ENCODE measurements at regions not wholly inside any gene's neighbourhood (a gene's known extent, or its start where the extent isn't known, plus 50 kb on each side); places are given as distances from the start of the nearest gene placed in this dataset.
"Not testable (repeated sequence)": the region's sequence is repeated elsewhere in the genome, so short reads cannot be mapped to it uniquely, and the experiment has no call there.

- no peak overlapping the region for H3K9ac ChIP-seq (ENCODE audit: low read depth, low read length, poor library complexity, severe bottlenecking)
- TF ChIP-seq, protein P1, sequence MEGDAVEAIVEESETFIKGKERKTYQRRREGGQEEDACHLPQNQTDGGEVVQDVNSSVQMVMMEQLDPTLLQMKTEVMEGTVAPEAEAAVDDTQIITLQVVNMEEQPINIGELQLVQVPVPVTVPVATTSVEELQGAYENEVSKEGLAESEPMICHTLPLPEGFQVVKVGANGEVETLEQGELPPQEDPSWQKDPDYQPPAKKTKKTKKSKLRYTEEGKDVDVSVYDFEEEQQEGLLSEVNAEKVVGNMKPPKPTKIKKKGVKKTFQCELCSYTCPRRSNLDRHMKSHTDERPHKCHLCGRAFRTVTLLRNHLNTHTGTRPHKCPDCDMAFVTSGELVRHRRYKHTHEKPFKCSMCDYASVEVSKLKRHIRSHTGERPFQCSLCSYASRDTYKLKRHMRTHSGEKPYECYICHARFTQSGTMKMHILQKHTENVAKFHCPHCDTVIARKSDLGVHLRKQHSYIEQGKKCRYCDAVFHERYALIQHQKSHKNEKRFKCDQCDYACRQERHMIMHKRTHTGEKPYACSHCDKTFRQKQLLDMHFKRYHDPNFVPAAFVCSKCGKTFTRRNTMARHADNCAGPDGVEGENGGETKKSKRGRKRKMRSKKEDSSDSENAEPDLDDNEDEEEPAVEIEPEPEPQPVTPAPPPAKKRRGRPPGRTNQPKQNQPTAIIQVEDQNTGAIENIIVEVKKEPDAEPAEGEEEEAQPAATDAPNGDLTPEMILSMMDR (conservative IDR thresholded peaks at IDR 0.05; ENCODE audit: low read length): no peak
- no peak for TF ChIP-seq EZH2phosphoT487 (IDR thresholded peaks at IDR 0.05; ENCODE audit: borderline replicate concordance)
- no peak overlapping the region for H3K4me3 ChIP-seq (ENCODE audit: low read length, poor library complexity, severe bottlenecking)
- H3K9me2 ChIP-seq (replicated peaks; ENCODE audit: low read depth, low read length): no peaks in the 10 kb centered on the region
- no peaks in the 10 kb centered on the region for H3F3A ChIP-seq (ENCODE audit: low read depth)
- H2AFZ ChIP-seq (ENCODE audit: low read length): no peak overlapping the region
- H3K9me3 ChIP-seq (ENCODE audit: insufficient read depth, low read depth, low read length): no peaks in the 10 kb centered on the region
- no peaks in the 10 kb centered on the region for H3K79me2 ChIP-seq (ENCODE audit: insufficient read depth, low read length)
- H4K20me1 ChIP-seq (ENCODE audit: insufficient read depth, low read length, poor library complexity, severe bottlenecking): no peaks in the 10 kb centered on the region
- no peaks in the 10 kb centered on the region for H3K27me3 ChIP-seq (ENCODE audit: insufficient read depth, low read length, poor library complexity, severe bottlenecking)
- H3K36me3 ChIP-seq (ENCODE audit: insufficient read depth, low read length): no peaks in the 10 kb centered on the region
- H3K4me2 ChIP-seq (ENCODE audit: low read depth, low read length, poor library complexity, severe bottlenecking): no peak overlapping the region
- H3K4me1 ChIP-seq (ENCODE audit: insufficient read depth, low read length, poor library complexity, severe bottlenecking): no peaks in the 10 kb centered on the region
Measured at GRCh38 chr2:192901446-192901845, 706.7 kb upstream of the TMEFF2 start.

DNA sequence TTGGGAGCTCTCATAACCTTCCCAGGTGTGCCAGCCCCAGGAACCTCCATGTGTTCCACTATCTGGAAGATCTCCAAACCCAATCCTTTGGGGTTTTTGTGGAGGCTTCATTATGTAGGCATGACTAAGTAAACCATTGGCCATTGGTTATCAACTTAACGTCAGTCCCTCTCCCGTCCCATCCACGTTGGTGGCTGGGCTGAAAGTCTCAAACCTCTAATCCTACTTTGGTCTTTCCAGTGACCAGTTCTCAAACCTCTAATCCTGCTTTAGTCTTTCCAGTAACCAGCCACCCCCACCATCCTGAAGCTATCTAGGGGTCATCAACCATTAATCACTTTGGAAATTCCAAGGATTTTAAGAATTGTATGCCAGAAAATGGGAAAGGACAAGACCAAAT is 704.7 kb upstream of the TMEFF2 start:
- H4K20me1 ChIP-seq (ENCODE audit: insufficient read depth, low read length, poor library complexity, severe bottlenecking): no peaks in the 10 kb centered on the region
- TF ChIP-seq, protein P1 (conservative IDR thresholded peaks at IDR 0.05; ENCODE audit: low read length): no peak
- no peak for TF ChIP-seq EZH2phosphoT487 (IDR thresholded peaks at IDR 0.05; ENCODE audit: borderline replicate concordance)
- no peaks in the 10 kb centered on the region for H3K79me2 ChIP-seq (ENCODE audit: insufficient read depth, low read length)
- no peaks in the 10 kb centered on the region for H3F3A ChIP-seq (ENCODE audit: low read depth)
- H3K9me2 ChIP-seq (replicated peaks; ENCODE audit: low read depth, low read length): no peaks in the 10 kb centered on the region
- H2AFZ ChIP-seq (ENCODE audit: low read length): no peak overlapping the region
- H3K4me1 ChIP-seq (ENCODE audit: insufficient read depth, low read length, poor library complexity, severe bottlenecking): no peaks in the 10 kb centered on the region
- no peak overlapping the region for H3K4me2 ChIP-seq (ENCODE audit: low read depth, low read length, poor library complexity, severe bottlenecking)
- H3K9me3 ChIP-seq (ENCODE audit: insufficient read depth, low read depth, low read length): no peaks in the 10 kb centered on the region
- H3K36me3 ChIP-seq (ENCODE audit: insufficient read depth, low read length): no peaks in the 10 kb centered on the region
- no peak overlapping the region for H3K9ac ChIP-seq (ENCODE audit: low read depth, low read length, poor library complexity, severe bottlenecking)
- H3K27me3 ChIP-seq (ENCODE audit: insufficient read depth, low read length, poor library complexity, severe bottlenecking): no peaks in the 10 kb centered on the region
- no peak overlapping the region for H3K4me3 ChIP-seq (ENCODE audit: low read length, poor library complexity, severe bottlenecking)

- not testable (repeated sequence) for H3K9me2 ChIP-seq (replicated peaks; ENCODE audit: low read depth, low read length)
Measured at GRCh38 chr2:192893976-192894375, 699.2 kb upstream of the TMEFF2 start.

GRCh38 chr2:192888109-192888508 is 693.4 kb upstream of the TMEFF2 start:
- Histone ChIP-seq H3K4me1 (ENCODE audit: insufficient read depth, low read length, poor library complexity, severe bottlenecking) (no peaks in the 10 kb centered on the region), H2AFZ (ENCODE audit: low read length) (no peak overlapping the region)

More at GRCh38 chr2:192893976-192894375, 699.2 kb upstream of the TMEFF2 start:
- H3K4me2 ChIP-seq (ENCODE audit: low read depth, low read length, poor library complexity, severe bottlenecking); H3F3A ChIP-seq (ENCODE audit: low read depth); H3K4me1 ChIP-seq (ENCODE audit: insufficient read depth, low read length, poor library complexity, severe bottlenecking); H3K27me3 ChIP-seq (ENCODE audit: insufficient read depth, low read length, poor library complexity, severe bottlenecking); H3K9ac ChIP-seq (ENCODE audit: low read depth, low read length, poor library complexity, severe bottlenecking); H4K20me1 ChIP-seq (ENCODE audit: insufficient read depth, low read length, poor library complexity, severe bottlenecking); H3K36me3 ChIP-seq (ENCODE audit: insufficient read depth, low read length); H3K9me3 ChIP-seq (ENCODE audit: insufficient read depth, low read depth, low read length); H3K4me3 ChIP-seq (ENCODE audit: low read length, poor library complexity, severe bottlenecking); H2AFZ ChIP-seq (ENCODE audit: low read length); H3K79me2 ChIP-seq (ENCODE audit: insufficient read depth, low read length): not testable (repeated sequence)

More at GRCh38 chr2:192888109-192888508, 693.4 kb upstream of the TMEFF2 start:
- TF ChIP-seq, protein P1 (conservative IDR thresholded peaks at IDR 0.05; ENCODE audit: low read length): no peak
- no peak for TF ChIP-seq EZH2phosphoT487 (IDR thresholded peaks at IDR 0.05; ENCODE audit: borderline replicate concordance)
- no peak overlapping the region for H3K9ac ChIP-seq (ENCODE audit: low read depth, low read length, poor library complexity, severe bottlenecking)
- no peak overlapping the region for H3K4me3 ChIP-seq (ENCODE audit: low read length, poor library complexity, severe bottlenecking)
- H3K27me3 ChIP-seq (ENCODE audit: insufficient read depth, low read length, poor library complexity, severe bottlenecking): no peaks in the 10 kb centered on the region
- no peaks in the 10 kb centered on the region for H3K36me3 ChIP-seq (ENCODE audit: insufficient read depth, low read length)
- no peaks in the 10 kb centered on the region for H3K79me2 ChIP-seq (ENCODE audit: insufficient read depth, low read length)
- no peaks in the 10 kb centered on the region for H3K9me2 ChIP-seq (replicated peaks; ENCODE audit: low read depth, low read length)
- no peaks in the 10 kb centered on the region for H3K9me3 ChIP-seq (ENCODE audit: insufficient read depth, low read depth, low read length)
- no peak overlapping the region for H3K4me2 ChIP-seq (ENCODE audit: low read depth, low read length, poor library complexity, severe bottlenecking)
- no peaks in the 10 kb centered on the region for H4K20me1 ChIP-seq (ENCODE audit: insufficient read depth, low read length, poor library complexity, severe bottlenecking)
- no peaks in the 10 kb centered on the region for H3F3A ChIP-seq (ENCODE audit: low read depth)
